Skeletal muscle cell (primary cell): ENCODE measurements at regions not wholly inside any gene's neighbourhood (a gene's known extent, or its start where the extent isn't known, plus 50 kb on each side); places are given as distances from the start of the nearest gene placed in this dataset.

Source experiments
- DNase-seq: peaks from one replicate; pipeline ENCODE4 v3.0.0-alpha.2; 2010; ENCODE audit warnings: low read depth
- H3K4me3 ChIP-seq: 2 replicates; pipeline ENCODE4 v1.5.1; 2011; ENCODE audit warnings: low read depth, mild to moderate bottlenecking, control low read depth, low read length, moderate library complexity

- H3K4me3 ChIP-seq = no peak overlapping the region
- no peak for DNase-seq
Measured at GRCh38 chr12:128140551-128140950, 126.4 kb upstream of the TMEM132C start.

- no peak overlapping the region for H3K4me3 ChIP-seq
- no peak for DNase-seq
Measured at GRCh38 chr12:128150961-128151360, 116.0 kb upstream of the TMEM132C start.

GRCh38 chr12:128155571-128155970 is 111.4 kb upstream of the TMEM132C start:
- H3K4me3 ChIP-seq = no peak overlapping the region
- no peak for DNase-seq

GRCh38 chr12:128163086-128163485 is 103.9 kb upstream of the TMEM132C start:
- no peak for DNase-seq
- H3K4me3 ChIP-seq = no peak overlapping the region

- no peak overlapping the region for H3K4me3 ChIP-seq
- no peak for DNase-seq
Measured at GRCh38 chr12:128164533-128164932, 102.4 kb upstream of the TMEM132C start.

GRCh38 chr12:128165387-128165786 is 101.6 kb upstream of the TMEM132C start:
- no peak for DNase-seq
- H3K4me3 ChIP-seq = no peak overlapping the region

GRCh38 chr12:128168273-128168672 is 98.7 kb upstream of the TMEM132C start:
- no peak overlapping the region for H3K4me3 ChIP-seq
- DNase-seq = no peak

GRCh38 chr12:128170181-128170580 is 96.8 kb upstream of the TMEM132C start:
- H3K4me3 ChIP-seq = no peak overlapping the region
- no peak for DNase-seq

- DNase-seq = no peak
- no peak overlapping the region for H3K4me3 ChIP-seq
Measured at GRCh38 chr12:128178565-128178964, 88.4 kb upstream of the TMEM132C start.

- no peak overlapping the region for H3K4me3 ChIP-seq
- DNase-seq = no peak
Measured at GRCh38 chr12:128178966-128179365, 88.0 kb upstream of the TMEM132C start.

- no peak overlapping the region for H3K4me3 ChIP-seq
- DNase-seq = no peak
Measured at GRCh38 chr12:128180166-128180565, 86.8 kb upstream of the TMEM132C start.

GRCh38 chr12:128190052-128190451 is 76.9 kb upstream of the TMEM132C start:
- no peak for DNase-seq
- H3K4me3 ChIP-seq = no peak overlapping the region

GRCh38 chr12:128190614-128191013 is 76.4 kb upstream of the TMEM132C start:
- no peak for DNase-seq
- H3K4me3 ChIP-seq = no peak overlapping the region

GRCh38 chr12:128191380-128191779 is 75.6 kb upstream of the TMEM132C start:
- DNase-seq = no peak
- H3K4me3 ChIP-seq = no peak overlapping the region

GRCh38 chr12:128204711-128205110 is 62.3 kb upstream of the TMEM132C start:
- no peak for DNase-seq
- no peak overlapping the region for H3K4me3 ChIP-seq

GRCh38 chr12:128205145-128205544 is 61.8 kb upstream of the TMEM132C start:
- H3K4me3 ChIP-seq = no peak overlapping the region
- DNase-seq = no peak

GRCh38 chr12:128205758-128206157 is 61.2 kb upstream of the TMEM132C start:
- H3K4me3 ChIP-seq = no peak overlapping the region
- no peak for DNase-seq
